ENCODE measurements at regions not wholly inside any gene's neighbourhood (a gene's known extent, or its start where the extent isn't known, plus 50 kb on each side); places are given as distances from the start of the nearest gene placed in this dataset.
"Not testable (repeated sequence)": the region's sequence is repeated elsewhere in the genome, so short reads cannot be mapped to it uniquely, and the experiment has no call there.

DNA sequence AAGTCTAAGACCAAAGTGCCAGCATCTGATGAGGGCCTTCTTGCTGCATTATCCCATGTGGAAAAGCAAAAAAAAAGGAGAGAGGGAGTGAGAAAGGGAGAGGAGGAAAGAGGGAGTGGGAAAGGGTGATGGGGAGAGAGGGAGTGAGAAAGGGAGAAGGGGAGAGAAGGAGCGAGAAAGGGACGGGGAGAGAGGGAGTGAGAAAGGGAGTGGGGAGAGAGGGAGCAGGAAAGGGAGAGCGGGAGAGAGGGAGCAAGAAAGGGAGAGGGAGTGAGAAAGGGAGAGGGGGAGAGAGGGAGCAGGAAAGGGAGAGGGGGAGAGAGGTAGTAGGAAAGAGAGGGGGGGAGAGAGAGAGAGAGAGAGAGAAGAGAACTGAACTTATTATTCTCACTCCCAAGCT is 241.1 kb upstream of the RIMS1 start:
- DNase-seq (ENCODE audit: low read depth): no peak
- no peak overlapping the region for H3K4me3 ChIP-seq (ENCODE audit: low read depth, low read length)

DNA sequence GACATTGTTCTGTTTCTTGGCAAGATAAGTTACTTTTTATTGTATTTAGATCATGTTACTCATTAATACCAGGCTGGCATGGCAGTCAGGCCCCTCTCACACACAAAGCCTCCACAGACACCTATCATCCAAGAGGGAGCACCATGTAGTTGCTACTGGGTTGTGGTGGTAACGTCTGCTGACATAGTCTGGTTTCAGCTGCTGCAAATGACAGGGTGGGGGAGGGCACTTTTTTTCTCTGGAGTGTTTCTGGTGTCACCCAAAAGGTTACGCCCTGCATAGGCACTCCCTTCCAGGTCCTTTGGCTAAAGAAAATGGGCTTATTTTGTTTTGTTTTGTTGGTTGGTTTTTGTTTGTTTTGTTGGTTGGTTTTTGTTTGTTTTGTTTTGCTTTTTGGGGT is 236.4 kb upstream of the RIMS1 start:
- no peak for DNase-seq (ENCODE audit: low read depth)

DNA sequence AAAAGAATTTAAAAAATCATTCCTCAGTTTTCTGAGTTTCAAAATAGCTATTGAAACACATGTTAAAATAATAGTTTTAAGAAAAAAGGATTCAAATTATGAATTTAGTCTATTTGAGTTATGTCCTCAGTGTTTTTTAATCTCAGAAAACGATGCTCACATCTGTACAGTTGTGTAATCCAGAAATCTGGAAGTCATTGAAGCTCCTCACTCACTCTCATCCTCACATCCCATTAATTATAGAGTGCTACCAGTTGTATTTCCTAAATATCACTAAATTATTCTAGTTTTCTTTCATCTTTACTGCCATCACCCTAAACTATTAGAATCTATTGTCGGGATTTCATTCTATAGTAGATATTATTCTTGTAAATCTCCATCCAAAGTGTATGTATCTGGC is 234.7 kb upstream of the RIMS1 start:
- H3K4me3 ChIP-seq (ENCODE audit: low read depth, low read length): no peak overlapping the region
- no peak for DNase-seq (ENCODE audit: low read depth)

More for the DNA sequence above, 236.4 kb upstream of the RIMS1 start:
- no peak overlapping the region for H3K4me3 ChIP-seq (ENCODE audit: low read depth, low read length)

DNA sequence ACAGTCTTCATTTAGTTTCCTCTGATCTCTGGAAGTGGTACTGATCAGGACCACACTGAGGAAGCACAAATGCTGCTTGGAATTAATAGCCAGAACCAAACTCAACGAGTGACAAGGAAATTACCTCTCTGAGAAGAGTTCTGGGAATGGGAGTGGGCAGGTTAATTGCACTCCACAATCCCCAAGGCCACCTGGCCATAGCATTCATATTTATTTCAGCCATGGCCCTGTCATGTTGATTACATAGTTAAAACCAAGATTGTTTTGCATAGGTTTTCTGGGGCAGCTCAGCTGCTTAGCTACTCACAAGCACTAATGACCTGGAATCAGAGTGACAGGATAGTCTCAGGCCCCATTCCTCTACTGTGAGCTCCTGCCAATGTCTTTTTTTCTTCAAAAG is 230.2 kb upstream of the RIMS1 start:
- H3K4me3 ChIP-seq (ENCODE audit: low read depth, low read length): no peak overlapping the region
- DNase-seq (ENCODE audit: low read depth): no peak

DNA sequence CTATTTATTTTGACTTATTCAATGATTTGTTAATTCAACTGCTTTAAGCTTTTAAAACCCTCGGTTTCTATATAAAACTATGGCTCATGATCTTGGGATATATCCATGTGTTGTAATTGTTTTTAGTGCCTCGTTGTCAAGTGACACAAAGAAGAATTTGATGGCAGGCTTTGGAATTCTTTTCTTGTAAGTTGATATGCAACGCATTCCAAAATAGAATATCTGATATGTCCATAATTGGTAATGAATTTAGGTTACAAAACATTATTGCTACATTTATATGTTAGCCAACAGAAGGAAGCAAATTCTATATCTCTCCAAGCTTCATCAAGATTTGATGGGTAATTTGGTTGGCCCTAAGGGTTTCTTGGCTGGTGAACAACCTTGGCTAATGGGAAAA is 220.4 kb upstream of the RIMS1 start:
- no peak for DNase-seq (ENCODE audit: low read depth)

DNA sequence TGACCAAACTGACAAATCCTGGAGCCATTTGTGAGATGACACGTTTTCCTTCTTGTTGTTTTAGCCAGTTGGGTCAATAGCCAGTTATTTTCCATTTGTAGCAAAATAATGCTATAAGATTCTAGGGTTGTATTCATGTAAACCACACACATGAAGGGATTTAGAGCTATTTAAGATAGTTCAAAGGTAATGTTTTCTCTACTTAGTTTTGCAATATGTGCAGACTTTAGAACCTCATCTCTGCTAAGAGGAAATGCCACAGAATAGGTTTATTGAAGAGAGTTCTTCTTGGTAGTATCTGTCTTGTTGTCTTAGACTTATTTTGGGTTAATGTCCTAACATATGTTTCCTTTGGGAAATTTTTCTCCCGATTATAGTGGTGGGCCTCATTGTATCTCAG is 213.5 kb upstream of the RIMS1 start:
- no peak overlapping the region for H3K4me3 ChIP-seq (ENCODE audit: low read depth, low read length)
- no peak for DNase-seq (ENCODE audit: low read depth)

More for the DNA sequence above, 220.4 kb upstream of the RIMS1 start:
- H3K4me3 ChIP-seq (ENCODE audit: low read depth, low read length): no peak overlapping the region

DNA sequence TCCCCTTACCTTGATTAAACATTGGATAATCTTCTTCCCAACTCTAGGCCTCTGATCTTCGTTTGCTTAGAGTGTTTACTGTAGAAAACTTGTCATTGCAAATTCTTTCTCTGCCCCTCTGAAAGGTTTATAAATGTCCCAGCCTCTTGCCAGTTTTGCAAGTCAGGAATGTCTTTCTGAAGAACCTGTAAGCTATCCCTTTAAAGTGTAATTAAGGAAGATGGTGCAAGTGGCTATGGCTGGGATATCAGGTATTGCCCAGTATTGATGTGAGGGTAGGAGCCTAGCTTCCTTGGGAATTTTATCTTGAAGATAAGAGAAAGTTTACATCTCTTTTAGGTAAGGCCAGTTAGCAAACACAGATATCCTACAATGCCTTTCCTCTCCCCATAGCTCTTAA is 211.0 kb upstream of the RIMS1 start:
- H3K4me3 ChIP-seq (ENCODE audit: low read depth, low read length): no peak overlapping the region
- DNase-seq (ENCODE audit: low read depth): no peak

DNA sequence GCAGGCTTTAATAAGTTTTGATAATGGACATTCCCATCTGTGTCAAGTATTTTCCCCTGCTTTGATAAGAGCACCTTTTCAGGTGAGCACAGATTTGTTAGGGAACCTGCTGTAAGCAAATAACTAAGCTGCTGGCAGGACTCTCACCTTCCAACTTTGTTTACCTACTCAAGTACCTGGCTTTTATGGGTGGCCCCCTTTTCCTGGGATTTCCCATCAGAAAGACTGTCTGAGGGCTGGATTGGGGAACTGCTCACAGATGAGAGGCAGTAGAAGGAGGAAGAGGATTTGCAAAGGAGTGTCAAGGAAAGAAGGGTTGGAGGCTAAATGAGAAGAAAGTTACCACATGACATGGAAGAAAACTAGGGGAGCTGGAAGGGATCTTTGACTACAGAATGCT is 210.1 kb upstream of the RIMS1 start:
- no peak overlapping the region for H3K4me3 ChIP-seq (ENCODE audit: low read depth, low read length)
- no peak for DNase-seq (ENCODE audit: low read depth)

DNA sequence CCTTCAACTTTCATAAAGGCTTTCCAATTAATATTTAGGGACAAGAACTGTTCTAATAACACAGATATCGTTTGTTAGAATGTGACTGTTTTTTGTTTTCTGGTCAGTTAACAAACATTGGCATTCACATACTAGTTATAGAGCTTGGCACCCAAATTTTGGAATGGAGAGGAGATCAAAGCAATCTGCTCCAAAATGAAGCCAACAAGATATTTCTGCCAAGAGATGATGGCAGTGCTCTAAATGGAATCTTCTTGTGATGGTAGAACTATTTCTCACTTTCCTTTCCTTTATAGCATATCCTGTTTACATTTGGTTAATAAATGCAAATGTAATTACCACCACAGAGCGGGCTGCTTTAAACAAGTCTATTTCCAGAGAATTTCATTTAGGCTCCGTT is 208.3 kb upstream of the RIMS1 start:
- no peak for DNase-seq (ENCODE audit: low read depth)
- no peak overlapping the region for H3K4me3 ChIP-seq (ENCODE audit: low read depth, low read length)

DNA sequence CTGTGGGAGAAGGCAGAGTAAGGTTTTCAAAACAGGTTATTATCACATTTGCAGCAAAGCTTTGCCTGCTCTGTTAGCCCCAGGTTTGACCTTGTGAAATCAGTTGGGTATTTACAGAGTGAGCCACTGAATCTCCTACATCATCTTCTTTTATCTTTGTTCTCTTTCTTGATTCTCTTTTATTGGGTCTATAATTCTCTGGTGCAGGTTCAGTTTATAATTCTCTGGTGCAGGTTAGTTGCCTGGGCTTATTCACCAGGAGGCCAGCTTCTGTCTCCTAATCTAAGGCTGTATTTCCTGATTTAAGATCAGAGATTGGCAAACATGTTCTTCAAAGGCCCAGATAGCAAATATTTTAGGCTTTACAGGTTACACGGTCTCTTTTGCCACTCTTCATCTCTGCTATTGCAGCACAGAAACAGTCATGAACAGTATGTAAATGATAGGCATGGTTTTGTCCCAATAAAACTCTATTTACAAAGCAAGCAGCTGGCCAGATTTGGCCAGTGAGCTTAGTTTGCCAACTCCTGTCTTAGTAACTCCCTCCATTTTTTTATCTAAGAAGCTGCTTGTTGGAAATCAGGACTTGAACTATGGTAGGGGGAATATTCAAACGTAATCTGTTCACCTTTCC is 205.0 kb upstream of the RIMS1 start:
- no peak overlapping the region for H3K4me3 ChIP-seq (ENCODE audit: low read depth, low read length)
- DNase-seq (ENCODE audit: low read depth): no peak

DNA sequence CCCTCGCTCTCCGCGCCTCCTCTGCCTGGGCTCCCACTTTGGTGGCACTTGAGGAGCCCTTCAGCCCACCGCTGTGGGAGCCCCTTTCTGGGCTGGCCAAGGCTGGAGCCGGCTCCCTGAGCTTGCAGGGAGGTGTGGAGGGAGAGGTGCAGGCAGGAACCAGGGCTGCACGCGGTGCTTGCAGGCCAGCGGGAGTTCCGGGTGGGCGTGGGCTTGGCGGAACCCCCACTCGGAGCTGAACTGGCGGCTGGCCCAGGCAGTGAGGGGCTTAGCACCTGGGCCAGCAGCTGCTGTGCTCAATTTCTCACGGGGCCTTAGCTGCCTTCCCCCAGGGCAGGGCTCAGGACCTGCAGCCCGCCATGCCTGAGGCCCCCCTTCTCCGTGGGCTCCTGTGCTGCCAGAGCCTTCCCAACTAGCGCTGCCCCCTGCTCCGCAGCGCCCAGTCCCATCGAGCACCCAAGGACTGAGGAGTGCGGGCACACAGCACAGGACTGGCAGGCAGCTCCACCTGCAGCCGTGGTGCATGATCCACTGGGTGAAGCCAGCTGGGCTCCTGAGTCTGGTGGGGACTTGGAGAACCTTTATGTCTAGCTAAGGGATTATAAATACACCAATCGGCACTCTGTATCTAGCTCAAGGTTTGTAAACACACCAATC is 200.2 kb upstream of the RIMS1 start:
- not testable (repeated sequence) for H3K4me3 ChIP-seq (ENCODE audit: low read depth, low read length); DNase-seq (ENCODE audit: low read depth)

DNA sequence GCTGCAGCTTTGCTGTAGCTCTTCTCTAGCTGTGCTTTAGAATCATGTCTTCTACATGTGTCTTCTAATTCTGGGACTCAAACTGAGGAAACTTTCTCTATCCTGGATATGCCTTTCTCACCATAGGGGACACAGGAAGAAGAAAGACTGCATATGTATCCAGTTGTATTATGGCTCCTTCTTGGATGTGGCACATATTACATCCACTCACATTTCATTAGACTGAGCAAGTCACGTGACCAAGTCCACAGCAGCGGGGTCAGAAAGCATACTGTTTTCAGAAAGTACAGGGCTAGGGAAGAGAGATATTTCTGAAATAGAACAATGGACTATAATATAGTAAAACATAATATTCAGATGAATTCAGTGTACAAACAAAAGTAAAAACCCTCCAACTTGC is 187.6 kb upstream of the RIMS1 start:
- no peak overlapping the region for H3K4me3 ChIP-seq (ENCODE audit: low read depth, low read length)
- DNase-seq (ENCODE audit: low read depth): no peak

DNA sequence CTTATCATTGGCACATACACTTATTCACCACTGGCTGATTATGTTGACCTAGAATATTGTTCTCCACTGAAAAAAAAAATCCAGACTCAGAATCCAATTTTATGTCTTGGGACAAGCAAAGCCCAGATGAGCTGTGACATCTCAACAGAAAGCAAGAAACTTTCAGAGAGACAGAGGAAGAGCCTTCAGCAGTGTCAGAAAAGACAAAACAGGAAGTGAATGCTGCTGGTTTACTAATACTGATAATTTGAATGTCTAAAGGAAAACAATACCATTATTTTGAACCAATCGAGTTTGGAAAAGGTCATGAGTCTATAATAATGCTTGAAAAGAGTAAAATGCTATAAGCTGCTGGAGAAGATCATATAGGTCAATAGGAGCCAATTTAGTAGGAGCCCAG is 179.8 kb upstream of the RIMS1 start:
- no peak overlapping the region for H3K4me3 ChIP-seq (ENCODE audit: low read depth, low read length)
- no peak for DNase-seq (ENCODE audit: low read depth)

DNA sequence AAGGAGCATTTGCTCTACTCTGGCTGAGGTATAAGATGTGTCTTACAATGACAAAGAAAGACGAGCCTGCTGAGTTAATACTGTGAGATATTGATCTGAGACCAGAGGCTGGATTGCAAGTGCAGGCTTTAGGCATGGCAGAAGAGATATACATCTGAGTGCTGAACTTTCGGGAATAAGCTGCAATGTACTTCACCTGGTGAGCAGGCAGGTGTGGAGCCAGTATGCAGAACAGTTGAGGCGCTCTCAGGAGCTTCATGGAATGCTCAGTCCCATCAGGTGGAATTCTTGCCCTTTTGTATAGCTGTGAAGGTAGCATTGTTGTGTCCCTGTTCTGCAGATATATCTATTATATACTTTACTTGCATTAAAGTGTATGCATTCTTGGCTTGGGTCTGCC is 179.3 kb upstream of the RIMS1 start:
- no peak for DNase-seq (ENCODE audit: low read depth)
- H3K4me3 ChIP-seq (ENCODE audit: low read depth, low read length): no peak overlapping the region

DNA sequence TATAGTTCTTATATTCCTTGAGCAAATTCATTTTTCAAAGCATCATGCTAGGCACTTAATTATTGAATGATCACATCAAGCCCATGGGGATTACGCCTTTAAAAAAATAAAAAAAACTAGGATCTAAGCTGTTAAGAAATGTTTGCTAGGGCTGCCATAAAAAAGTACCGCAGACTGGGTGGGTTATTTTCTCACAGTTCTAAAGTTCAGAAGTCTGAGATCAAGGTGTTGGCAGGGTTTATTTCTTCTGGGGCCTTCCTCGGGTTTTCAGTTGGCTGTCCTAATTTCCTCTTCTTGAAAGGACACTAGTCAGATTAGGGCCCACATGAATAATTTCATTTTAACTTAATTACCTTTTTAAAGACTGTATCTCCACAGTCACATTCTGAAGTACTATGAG is 165.6 kb upstream of the RIMS1 start:
- no peak for DNase-seq (ENCODE audit: low read depth)
- H3K4me3 ChIP-seq (ENCODE audit: low read depth, low read length): no peak overlapping the region

DNA sequence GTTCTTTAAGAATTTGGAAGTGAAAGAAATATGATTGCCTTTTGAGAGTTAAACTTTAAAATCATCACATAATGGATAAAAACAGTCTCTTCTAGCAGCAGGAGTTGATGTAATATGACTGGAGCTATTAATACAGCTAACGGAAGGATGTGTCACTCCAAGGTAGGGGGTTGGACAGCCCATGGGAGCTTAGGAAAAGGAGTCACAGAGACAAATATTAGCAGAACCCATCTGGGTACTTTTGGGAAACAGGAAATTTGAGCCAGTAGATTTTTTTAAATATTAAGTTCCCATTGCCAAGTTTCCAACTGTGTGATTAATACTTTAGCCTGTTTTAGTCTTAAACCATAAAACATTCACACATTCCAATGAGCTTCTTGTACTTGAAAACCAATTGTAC is 164.7 kb upstream of the RIMS1 start:
- no peak overlapping the region for H3K4me3 ChIP-seq (ENCODE audit: low read depth, low read length)
- no peak for DNase-seq (ENCODE audit: low read depth)

DNA sequence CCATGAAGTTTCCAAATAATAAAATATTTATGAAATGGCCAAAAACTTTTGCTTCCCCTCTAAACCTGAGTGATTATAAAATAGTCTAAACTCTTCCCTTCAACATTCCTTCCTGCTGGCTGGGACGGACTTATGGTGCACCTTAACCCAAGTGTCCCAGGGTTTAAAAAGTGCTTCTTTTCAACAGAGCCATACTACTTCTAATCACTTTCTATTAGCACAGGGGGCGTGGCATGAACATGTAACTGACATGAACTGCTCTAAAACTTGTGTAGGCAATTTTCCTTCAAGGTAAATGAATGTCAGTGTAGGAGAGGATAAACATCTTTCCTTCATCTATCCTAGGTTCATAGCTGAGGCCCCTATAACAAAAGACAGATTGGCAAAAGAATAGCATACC is 163.6 kb upstream of the RIMS1 start:
- no peak for DNase-seq (ENCODE audit: low read depth)
- no peak overlapping the region for H3K4me3 ChIP-seq (ENCODE audit: low read depth, low read length)

DNA sequence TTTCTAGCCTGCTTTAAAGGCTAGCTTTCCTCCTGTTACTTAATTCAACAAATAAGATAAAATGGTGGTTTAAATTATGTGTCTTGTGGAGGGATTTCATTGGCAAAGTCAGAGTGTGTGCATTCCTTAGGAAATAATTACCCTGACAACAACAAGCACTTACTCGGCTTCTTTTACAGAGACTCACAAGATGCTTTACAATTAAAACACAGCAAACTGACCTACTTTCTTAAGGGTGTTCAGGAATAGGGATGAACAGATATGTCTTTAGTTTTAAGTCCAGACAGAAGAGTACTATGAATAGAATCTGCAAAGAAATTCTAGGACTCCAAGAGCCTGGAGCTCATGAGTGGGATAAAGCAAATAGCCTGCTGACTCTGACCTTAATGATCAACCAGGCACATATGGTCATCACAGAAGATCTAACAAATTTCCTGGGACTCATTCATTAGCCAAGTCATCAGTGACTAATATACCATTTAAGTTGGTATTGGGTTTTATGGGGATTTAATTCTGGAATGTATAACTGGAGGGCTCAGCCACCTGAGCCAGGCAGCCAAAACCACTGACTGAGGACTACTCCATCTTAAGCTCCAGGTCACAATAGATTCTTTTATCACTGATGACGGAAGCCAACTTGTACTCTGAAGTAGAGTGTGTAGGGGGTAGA is 161.8 kb upstream of the RIMS1 start:
- no peak overlapping the region for H3K4me3 ChIP-seq (ENCODE audit: low read depth, low read length)
- no peak for DNase-seq (ENCODE audit: low read depth)

DNA sequence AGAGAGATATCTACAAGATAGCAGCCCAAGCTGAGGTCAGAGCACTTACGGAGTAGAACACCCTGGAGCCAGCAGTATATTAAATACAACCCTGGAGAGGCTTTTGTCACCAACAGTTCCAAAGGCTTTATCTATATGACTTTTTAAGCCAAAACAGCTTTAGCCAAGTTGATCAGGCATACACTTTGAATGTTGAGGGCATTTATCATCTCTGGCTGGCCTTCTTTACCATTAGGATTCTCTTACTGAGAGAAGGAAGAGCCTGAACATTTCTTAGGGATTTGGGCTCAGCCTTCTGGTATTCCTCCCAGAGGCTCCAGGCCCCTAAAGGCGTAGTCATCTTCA is 161.3 kb upstream of the RIMS1 start:
- no peak overlapping the region for H3K4me3 ChIP-seq (ENCODE audit: low read depth, low read length)
- no peak for DNase-seq (ENCODE audit: low read depth)

DNA sequence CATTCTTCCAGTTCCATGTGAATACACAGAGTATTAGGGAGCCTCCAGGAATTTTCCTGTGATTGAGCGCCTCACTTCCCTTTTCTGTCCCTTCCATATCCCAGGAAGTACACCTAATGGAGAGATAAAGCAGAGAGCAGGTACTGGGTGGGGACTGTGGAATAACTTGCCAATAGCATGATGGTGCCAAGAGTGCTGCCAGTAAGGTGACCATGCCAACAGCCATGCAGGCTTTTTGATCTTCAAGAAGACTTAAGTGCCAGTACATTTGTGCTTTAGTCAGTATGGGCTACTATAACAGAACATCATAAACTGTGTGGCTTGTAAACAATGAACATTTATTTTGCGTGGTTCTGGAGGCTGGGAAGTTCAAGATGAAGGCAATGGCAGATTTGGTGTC is 160.2 kb upstream of the RIMS1 start:
- no peak for DNase-seq (ENCODE audit: low read depth)
- no peak overlapping the region for H3K4me3 ChIP-seq (ENCODE audit: low read depth, low read length)

DNA sequence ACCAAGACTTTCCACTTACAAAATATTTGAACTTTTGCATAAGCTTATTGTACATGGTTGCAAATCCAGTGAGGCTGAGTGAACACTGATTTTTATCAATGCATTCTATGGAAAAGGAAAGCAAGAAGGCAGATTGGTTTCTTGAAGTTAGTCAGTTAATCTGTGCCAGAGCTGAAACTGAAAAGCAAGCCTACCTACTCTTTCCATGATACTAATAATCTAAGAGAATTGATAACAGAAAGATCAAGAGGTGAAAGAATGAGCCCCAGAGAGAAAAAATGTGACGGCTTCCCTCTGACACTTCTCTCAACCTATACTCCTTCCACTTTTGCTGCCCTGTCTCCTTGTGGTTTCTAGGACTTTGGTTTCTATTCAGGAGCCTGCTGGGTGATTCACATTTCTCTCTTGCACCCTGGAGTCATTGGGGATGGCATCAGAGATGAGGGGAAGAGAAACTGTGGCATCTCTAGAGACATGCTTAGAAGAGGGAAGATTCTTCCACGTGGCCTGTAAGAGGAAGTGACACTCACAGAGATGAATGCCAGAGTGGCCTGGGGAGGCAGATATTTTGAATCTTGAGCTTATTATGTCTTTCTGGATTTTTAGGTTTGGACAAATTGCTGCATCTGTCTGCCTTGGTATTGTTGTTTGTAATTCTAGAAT is 158.6 kb upstream of the RIMS1 start:
- no peak overlapping the region for H3K4me3 ChIP-seq (ENCODE audit: low read depth, low read length)
- DNase-seq (ENCODE audit: low read depth): no peak

All from skeletal muscle cell (primary cell).